ENCODE measurements at regions not wholly inside any gene's neighbourhood (a gene's known extent, or its start where the extent isn't known, plus 50 kb on each side); places are given as distances from the start of the nearest gene placed in this dataset.
A peak's percentile ranks its signal among the peaks of the same experiment; 100 is the strongest.
"Not testable (repeated sequence)": the region's sequence is repeated elsewhere in the genome, so short reads cannot be mapped to it uniquely, and the experiment has no call there.

DNA sequence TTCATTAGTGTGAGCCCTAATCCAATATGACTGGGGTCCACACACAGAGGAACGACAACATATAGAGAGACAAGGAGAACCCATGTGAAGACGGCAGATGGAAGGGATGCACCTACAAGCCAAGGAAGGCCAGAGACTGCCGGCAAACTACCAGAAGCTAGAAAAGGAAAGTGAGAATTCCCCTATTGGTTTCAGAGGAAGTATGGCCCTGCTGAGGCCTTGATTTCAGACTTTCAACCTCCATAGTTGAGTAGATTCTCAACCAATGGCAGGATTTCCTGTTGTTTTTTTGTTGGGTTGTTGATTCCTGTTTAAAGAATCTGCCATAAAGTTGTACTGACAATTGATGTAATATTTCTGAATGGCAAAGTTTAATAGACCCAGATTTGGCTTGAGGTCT, 241.5 kb downstream of the SATB2 start:
- no peak for DNase-seq

DNA sequence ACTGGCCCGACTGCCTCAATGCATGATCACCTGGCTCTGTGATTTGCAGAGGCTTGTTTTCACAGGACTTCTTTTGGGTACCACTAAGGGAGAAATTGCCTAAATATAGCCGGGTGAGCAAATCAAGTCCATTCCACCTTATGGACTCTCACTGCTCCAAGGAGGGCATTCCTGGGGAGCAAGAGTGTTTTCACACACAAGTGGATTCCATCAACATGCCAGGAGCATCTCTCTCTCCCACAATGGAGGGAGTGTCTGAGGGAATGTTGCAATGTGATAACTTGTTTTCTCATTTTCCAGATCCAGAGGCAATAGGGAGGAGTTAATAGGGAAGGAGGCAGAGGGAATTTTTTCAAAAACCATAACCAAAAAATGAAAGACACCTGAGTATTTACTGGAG, 250.7 kb downstream of the SATB2 start:
- no peak for DNase-seq

DNA sequence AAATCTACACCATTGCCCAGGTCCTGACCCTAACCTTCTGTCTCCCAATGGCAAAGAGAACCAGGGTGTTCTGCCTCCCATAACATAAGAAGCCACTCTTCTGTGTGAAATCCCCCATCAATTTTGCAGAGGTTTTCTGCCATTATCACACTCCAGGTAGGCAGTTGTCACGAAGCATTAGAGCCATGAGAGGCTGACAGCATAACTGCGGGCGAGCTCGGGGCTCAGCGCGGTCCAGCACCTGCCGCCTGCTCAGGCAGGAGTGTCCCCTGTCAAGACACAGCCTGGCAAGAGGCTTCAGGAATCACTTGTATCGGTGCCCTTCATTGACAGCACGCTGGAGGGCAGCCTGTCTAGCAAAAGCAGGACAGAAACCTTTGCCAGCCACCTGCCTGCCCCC, 251.2 kb downstream of the SATB2 start:
- no peak for DNase-seq

DNA sequence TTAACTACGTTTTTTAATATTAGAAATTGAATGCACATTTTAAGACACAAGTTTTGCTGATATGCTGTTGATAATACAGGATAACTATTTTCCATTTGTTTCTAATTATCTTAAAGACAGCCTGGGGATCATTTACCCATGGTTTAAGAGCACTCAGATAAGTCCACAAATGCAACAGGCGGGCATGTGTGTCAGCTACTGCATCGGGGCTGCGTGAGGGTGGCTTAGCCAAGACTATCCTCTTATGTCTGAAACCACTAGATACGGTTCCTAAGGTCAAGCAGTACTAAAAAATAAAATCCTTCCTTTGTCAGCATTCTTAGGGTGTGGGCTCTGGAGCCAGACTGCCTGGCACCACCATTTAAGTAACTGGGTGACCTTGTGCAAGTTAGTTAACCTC, 254.8 kb downstream of the SATB2 start:
- DNase-seq, result no peak

DNA sequence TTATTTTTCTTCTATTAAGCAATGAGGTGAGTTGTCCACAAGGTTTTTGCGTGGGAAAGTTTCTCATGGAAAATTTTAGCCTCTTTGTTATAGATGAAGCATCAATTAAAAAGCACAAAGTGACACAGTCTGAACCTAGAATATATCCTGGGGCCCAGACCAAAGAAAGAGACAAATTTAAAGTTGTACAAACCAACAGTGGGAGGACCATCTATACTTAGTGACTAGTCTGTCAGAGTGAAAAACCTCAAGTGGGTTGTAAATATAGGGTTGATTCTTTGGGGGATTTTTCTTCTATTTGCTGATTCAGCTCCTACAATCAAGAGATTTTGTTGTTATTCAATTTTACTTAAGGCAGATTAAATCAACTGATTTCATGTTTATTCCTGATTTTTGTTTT, 256.2 kb downstream of the SATB2 start:
- no peak for DNase-seq

DNA sequence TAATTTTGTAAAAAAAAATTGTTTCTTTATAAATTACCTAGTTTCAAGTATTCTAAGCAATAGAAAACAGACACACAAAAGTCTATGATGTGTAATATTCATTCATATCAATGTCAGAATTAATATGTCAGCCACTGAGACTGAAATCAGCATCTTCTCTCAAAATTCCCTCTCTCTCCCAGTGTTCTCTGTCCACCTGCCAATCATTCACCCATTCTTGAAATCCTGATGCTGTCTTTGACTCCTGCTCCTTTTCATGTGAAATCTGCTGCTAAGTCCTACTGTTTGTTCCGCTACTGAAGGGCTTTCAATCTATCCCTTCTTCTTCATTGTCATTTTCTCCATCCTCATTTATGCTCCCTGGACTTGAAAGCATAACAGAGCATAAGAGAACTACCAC, 257.9 kb downstream of the SATB2 start:
- DNase-seq, result no peak

DNA sequence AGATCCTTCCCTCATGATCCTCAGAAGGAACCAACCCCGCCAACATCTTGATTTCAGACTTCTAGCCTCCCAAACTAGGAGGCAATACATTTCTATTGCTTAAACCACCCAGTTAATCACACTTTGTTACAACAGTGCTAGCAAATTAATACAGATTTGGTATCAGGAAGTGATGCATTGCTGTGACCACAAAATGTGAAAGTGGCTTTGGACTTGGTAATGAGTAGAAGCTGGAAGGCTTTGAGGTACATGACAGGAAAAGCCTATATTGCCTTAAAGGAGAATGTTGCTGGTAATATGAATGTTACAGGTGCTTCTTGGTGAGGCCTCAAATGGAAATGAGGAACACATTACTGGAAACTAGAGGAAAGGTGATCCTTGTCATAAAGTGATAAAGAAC, 260.3 kb downstream of the SATB2 start:
- DNase-seq, result no peak

DNA sequence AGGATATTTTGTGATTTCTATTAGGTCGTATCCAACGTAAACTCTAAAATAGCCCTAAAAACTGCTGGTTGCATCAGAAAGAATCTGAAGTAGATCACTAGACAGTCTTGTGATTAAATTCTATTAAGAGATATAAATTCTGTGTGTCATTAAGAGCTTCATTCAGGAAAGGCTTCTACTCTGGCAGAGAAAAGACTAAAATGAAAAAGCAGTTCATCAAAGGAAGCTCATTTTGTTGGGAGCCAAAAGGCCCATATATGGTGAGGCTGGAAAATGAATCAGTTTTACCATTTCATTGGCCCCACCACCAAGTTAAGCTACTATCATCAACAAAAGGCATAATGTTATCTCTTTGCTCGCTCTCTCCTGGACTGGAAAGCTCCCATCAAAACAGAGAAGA, 261.1 kb downstream of the SATB2 start:
- DNase-seq, result no peak

DNA sequence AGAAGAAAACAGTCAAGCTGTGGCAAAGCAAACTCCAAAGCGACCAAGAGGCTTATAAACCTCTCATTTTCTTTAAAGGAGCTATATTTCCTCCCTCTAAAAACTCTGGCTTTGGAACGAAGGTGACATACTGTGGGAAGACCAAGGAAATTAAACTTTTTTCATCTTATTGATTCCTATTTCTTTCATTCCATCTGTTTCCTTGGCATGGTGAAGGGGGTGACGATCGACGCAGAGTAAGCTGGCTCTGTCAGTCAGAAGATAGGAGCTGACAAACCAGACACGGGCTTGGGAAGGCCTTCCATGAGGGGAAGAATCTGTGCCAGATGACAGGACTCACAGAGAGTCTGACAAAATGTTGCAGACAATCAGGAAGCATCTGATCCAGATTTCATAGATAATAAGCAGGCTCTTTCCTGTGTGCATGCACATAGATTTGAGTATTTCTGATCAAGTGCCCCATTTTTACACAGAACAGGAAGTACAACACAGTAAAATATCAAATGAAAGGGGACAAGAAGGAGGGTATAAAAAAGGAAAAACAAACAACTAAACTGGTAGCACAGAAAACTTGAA, 261.7 kb downstream of the SATB2 start:
- no peak for DNase-seq

DNA sequence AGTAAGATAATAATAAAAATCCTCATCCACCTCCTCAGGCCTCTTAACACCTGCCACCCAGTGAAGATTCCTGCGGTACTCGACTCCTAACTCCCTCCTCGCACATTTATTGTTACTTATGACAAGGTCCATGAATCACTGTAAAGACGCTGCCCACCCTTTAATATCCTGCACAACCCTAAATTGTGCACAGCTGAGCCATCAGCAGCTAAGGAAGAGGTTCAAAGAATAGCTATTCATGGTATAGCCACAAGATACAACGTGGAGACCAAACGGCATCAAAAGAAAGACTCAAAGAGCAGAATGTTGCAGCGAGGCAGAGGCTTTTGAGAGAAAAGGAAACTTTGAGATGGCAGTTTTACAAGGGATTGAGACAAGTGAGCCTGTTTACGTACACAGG, 266.3 kb downstream of the SATB2 start:
- no peak for DNase-seq

DNA sequence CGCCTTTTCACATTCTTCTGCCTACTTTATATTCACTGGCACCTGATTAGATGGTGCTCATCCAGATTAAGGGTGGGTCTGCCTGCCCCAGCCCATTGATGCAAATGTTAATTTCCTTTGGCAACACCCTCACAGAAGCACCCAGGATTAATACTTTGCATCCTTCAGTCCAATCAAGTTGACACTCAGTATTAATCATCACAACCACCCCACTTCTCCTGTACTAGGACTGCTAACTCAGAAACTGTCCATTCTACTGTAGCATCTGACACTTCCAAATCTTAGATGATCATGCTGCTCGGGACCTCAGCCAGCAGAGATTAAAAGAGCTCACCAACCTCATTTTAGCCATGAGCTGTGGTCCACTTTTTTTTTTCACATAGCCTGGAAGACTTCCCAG, 268.5 kb downstream of the SATB2 start:
- no peak for DNase-seq

DNA sequence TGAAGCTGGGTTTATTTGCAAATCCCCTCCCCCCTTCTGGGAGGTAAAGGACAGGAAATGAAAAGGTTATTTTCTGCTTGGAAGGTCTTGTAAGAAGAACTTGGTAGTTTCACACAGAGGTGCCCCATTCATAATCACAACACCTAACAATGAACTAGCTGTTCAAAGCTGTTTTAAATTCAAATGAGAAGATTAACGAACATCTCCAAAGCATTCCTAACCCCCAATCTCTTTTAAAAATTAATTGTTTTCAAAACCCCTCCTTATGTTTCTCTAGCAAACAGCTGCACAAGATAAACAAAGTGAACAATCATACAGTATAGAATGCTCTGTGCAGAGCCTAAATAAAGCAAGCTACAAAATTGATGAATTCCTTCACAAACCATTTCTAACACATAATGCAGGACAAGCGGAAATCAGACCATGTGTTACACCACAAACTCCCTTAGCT, 271.4 kb downstream of the SATB2 start:
- no peak for DNase-seq

DNA sequence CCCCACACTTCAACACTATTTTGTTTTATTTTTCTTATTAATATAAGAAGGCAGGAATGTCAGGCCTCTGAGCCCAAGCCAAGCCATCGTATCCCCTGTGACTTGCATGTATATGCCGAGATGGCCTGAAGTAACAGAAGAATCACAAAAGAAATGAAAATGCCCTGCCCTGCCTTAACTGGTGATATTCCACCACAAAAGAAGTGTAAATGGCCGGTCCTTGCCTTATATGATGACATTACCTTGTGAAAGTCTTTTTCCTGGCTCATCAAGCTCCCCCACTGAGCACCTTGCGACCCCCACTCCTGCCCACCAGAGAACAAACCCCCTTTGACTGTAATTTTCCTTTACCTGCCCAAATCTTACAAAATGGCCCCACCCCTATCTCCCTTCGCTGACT, 272.6 kb downstream of the SATB2 start:
- not testable (repeated sequence) for DNase-seq

DNA sequence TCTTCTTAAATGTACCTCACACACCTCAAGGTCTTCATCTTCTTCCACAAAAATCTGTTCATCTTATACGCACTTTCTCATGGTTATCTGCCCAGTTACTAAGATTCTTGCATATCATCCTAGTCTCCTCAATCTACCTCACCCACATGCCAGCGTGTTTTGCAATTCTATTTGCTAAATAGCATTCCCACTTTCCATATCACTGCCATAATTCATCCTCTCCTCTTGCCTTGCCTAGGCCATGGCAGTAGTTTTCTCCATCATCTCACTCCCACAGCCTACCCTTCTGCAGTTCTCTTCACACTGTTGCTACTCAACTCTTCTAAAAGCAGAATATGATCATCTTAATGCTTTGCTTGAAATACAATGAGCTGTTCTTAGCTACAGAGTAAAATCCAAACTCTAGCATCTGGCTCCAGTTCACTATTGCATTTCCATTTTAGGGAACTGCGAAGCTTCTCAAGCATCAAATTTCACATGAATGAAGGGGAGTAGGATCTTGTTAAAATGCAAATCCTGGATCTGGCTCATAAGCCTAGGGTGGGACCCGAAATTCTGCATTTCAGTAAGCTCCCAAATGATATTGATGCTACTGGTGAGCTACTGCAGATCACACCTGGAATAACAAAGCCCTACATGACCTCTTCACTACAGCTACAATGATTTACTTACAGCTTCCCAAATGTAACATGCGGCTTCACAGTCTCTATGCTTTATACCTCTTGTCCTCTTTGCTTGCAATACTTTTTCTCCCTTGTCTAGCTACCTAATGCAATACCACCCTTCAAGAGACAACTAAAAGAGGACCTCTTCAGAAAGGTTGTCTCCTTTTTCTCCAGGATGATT, 293.9 kb downstream of the SATB2 start:
- no peak for DNase-seq

DNA sequence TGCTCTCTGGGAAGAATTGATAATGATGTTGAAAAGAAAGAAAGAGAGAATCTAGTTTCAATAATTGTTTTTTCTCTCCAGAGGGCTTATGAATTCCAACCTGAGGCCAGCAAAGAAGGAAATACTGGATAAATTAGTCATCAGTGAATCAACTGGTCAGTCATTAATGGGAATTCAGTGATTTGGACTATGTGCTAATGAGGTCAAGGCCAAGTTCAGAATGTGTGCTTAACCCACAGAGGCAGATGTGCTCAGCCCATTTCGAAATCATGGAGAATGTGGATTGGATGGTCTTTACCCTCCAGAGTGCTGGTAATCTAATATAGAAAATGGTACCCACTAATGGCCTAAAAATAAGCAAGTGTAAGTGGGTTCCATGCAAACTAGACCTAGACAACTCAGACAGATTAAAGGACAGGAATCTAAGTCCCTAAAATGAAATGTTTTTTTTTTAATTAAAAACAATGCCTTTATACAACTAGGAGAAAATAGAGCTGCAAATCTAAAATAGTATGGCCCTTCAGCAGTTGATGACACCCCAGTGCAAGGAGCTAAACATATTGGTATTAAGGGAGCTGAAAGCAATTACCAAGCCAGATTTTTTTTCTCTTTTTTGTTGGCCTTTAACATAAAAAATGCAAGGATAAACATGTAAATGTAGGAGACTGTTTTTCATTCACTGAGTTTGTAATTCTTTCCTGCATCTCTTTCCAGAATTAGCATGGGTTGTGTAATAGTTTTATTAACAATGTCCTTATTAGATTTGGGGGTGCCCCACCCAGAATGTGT, 296.9 kb downstream of the SATB2 start:
- DNase-seq, result peak; percentile 5

DNA sequence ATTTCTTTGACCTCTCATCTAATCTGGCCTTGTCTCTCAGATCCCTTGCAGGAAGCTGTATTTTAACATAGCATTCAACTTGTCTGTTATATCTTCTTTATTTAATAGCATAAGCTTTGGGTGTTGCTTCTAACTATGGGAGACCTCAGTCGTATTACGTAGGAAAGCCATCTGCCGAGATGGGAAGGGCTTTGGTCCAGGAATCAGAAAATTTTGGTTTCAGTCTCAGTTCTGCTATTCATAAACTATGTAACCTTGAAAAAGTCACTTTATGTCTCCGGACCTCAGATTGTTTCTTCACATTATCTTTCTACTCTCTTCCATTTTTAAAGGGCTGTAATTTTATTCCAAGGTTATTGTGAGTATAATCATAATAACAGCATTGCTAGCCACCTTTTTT, 297.7 kb downstream of the SATB2 start:
- DNase-seq, result no peak

DNA sequence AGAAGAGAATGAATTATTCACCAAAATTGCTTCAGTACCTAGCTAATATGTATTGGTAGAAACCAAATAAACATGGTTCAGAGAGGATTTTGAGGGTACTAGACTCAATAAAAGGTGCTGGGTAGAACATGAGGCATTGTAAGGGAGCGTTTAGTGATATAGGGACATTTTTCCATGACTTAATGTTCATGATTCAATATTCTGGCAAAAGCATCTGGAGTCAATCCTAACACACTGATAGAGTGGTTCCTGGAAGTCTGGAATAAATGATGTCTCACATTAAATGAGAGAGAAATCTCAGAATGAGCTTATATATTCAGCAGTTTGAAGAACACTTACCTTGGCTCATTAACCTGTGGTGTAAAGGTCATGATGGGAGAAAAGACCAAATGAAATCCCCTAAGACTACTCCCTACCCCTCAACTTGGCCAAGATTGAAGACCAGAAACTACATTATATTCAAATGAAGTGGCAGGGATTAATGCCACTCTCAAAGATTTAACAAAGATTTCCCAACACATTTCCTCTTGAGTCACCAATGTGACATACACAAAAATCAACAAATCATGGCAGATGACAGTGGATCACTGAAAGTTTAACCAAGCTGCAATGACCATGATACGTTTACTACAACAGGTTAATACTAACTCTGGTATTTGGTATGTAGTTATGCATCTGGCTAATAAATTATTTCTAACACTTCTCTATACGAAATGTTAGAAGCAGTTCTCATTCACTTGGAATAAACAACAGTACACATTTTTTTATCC, 309.5 kb downstream of the SATB2 start:
- no peak for DNase-seq

DNA sequence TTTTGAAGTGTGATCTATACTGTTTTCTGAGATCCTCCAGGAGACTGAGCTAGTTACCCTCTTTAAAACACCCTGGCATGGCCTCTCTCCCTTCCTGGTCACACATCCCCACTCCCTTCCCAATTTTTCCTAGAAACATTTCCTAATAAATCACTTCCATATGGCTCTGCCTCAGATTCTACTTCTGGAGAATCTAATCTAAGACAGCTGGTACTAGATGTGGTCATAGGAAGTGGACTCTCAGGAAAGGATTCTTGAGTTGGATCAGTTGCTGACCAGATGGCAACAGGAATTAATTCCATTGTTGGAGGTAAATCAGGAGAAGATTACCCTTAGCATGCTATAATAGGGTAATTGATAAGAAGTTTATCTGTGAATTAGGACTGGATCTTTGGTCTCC, 310.5 kb downstream of the SATB2 start:
- DNase-seq, result no peak

DNA sequence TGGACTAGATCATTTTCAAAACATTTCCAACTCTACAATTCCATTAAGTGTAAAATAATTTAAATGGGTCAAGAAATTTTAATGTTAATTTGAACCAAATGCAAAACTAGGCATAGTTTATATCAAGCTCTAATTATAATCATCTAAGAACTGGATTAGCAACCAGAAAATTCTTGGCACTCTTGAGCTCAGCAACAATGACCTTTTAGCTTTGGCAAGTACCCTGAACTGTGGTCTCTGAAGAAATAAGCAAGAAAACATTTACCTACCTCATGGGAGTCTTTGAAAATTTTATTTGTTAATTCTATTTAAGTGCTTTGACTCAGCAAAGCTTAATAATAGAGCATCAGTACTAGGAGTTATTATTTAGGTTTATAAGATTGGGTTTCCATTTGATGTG, 313.2 kb downstream of the SATB2 start:
- DNase-seq, result no peak

DNA sequence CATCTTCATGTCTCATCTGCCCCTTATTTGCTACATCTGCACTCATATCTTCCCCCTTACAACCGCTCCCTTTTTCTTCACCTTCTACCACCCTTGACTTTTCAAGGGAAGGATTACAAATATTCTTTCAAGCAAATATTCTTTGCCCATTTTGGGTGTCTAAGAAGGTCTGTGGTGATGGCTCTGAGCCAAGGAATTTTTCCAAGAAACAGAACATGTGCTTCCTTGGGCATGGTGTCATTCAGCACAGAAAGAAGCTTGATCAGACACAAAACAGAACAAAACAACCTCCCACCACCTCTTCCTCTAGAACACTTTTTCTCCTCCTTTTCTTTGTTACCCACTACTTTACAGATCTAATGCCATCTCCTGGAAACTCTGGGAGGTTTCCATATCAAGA, 313.7 kb downstream of the SATB2 start:
- no peak for DNase-seq

DNA sequence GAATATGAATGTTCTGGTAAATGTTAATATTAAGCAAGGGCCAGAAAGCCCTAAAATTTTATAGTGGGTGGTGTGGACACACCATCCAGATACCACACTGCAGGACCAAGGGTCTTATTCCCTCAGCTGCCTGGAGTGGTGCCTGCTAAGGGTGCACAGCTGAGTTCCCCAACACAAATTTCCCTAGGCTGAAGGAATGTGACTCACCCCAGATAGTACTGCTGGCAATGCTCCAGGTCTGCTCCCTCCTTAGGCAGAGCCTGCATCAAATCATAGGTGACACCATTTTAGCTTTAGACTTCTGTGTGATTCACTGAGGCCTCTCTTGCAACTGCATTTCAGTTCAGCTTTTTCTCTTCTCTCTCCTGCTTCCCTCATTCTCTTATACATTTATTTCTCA, 321.1 kb downstream of the SATB2 start:
- DNase-seq, result peak; percentile 4

DNA sequence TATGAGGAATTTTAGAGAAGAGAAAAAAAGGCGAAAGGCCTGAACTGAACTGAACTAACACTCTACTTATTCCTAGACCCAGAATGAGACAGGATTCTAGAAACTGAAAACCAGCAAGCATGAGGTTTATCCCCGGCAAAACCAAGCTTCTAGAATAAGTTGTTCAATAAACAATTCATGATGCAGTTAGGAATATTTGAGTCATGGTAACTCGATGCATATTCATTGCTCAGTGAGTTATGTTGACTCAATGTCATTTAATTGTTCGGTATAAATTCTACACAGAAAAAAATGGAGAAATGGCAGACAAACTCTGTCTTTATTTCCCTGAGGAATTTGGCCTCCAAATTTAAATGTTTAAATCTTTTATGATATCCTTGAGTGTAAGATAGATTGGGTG, 321.5 kb downstream of the SATB2 start:
- no peak for DNase-seq

DNA sequence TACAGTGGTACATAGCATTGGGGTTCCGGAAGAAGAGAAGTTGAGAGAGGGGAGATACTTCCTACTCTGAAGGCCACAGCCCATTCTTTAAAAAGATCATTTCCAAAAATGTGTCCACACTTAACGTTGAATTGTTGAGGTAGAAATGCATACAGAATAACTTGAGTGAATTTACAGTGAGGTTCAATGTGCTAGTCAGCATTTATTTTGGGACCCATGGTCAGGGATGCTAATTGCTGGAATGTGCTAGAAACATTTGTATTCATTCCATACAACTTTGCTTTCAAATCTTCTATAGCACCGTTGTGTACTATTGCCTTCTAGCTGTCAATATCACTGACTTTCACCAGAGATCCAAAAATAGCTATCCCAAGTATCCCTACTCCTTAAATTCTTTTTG, 325.9 kb downstream of the SATB2 start:
- DNase-seq, result no peak

Measured in NCI-H226 (cell line).